ENCODE measurements at regions not wholly inside any gene's neighbourhood (a gene's known extent, or its start where the extent isn't known, plus 50 kb on each side); places are given as distances from the start of the nearest gene placed in this dataset.
"Not testable (repeated sequence)": the region's sequence is repeated elsewhere in the genome, so short reads cannot be mapped to it uniquely, and the experiment has no call there.

DNA sequence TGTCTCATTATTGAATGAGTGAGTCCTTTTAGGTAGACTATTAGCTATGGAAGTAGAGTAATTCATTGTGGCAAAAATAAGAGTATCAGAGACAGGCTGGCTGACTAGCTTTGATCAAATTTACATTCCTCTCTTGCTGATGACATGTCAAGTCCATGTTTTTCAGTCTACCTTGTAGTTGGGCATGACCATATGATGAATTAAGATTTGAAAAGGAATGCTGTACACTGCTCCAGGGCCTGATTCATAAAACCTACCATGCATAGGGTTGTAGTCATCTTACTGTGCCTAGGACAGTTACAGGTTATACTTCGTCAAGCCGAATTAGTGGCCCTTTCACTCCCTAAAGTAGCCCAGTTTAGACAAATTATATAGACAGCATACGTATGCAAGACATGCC lies 545.7 kb upstream of the MIS18BP1 start:
- Histone ChIP-seq H3K36me3 (replicated peaks in 1 of 2; ENCODE audit: control insufficient read depth in 1 of 2, insufficient read depth in 2 of 2, low read length in 2 of 2) (no peaks in the 10 kb centered on the region), H3K27me3 (ENCODE audit: control insufficient read depth in 2 of 2, insufficient read depth in 2 of 2, low read length in 2 of 2) (no peaks in the 10 kb centered on the region), H3K9me3 (replicated peaks in 1 of 2; ENCODE audit: control insufficient read depth in 1 of 2, insufficient read depth in 1 of 2, low read length in 2 of 2) (peaks cover 6 to 9% of the 10 kb centered on the region in 2 donors), H2AFZ (ENCODE audit: insufficient read depth, low read depth, low read length, poor library complexity, severe bottlenecking) (no peak overlapping the region), H3K9ac (ENCODE audit: insufficient read depth, low read length, poor library complexity, severe bottlenecking) (no peak overlapping the region), H3K4me2 (replicated peaks; ENCODE audit: extremely low read depth, low read length, poor library complexity, severe bottlenecking) (no peak overlapping the region), H3K4me3 (replicated peaks in 1 of 3; ENCODE audit: low read depth in 2 of 3, low read length in 3 of 3) (no peak overlapping the region), H4K20me1 (ENCODE audit: insufficient read depth, low read length) (no peaks in the 10 kb centered on the region), H3K27ac (ENCODE audit: low read depth in 1 of 2, low read length in 2 of 2) (no peak overlapping the region), H3K4me1 (ENCODE audit: control insufficient read depth in 1 of 2, insufficient read depth in 2 of 2, low read length in 2 of 2) (no peaks in the 10 kb centered on the region), H3K79me2 (ENCODE audit: insufficient read depth, low read length) (no peaks in the 10 kb centered on the region)
- TF ChIP-seq, protein P1, sequence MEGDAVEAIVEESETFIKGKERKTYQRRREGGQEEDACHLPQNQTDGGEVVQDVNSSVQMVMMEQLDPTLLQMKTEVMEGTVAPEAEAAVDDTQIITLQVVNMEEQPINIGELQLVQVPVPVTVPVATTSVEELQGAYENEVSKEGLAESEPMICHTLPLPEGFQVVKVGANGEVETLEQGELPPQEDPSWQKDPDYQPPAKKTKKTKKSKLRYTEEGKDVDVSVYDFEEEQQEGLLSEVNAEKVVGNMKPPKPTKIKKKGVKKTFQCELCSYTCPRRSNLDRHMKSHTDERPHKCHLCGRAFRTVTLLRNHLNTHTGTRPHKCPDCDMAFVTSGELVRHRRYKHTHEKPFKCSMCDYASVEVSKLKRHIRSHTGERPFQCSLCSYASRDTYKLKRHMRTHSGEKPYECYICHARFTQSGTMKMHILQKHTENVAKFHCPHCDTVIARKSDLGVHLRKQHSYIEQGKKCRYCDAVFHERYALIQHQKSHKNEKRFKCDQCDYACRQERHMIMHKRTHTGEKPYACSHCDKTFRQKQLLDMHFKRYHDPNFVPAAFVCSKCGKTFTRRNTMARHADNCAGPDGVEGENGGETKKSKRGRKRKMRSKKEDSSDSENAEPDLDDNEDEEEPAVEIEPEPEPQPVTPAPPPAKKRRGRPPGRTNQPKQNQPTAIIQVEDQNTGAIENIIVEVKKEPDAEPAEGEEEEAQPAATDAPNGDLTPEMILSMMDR (IDR thresholded peaks at IDR 0.05), result no peak
- no peak overlapping the region for H3K4me3 Mint-ChIP-seq
- no peaks in the 10 kb centered on the region for H3K27me3 Mint-ChIP-seq (ENCODE audit: low read depth in 3 of 3)
- no peak for DNase-seq
- no peak overlapping the region for H3K27ac Mint-ChIP-seq
- intact Hi-C loops (cut with micrococcal nuclease), result no loop called here
- no peaks in the 10 kb centered on the region for H3K4me1 Mint-ChIP-seq
- no peaks in the 10 kb centered on the region for H3K36me3 Mint-ChIP-seq
- 94% methylated on average over 3 of the region's 3 CpGs for WGBS (ENCODE audit: insufficient coverage)
- peaks cover 0 to 10% (median 3%) of the 10 kb centered on the region in 7 donors for H3K9me3 Mint-ChIP-seq

DNA sequence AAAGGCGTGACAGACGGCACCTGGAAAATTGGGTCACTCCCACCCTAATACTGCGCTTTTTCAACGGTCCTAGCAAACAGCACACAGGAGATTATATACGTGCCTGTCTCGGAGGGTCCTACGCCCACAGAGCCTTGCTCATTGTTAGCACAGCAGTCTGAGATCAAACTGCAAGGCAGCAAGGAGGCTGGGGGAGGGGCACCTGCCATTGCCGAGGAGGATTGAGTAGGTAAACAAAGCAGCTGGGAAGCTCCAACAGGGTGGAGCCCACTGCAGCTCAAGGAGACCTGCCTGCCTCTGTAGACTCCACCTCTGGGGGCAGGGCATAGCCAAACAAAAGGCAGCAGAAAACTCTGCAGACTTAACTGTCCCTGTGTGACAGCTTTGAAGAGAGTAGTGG lies 543.0 kb upstream of the MIS18BP1 start:
- not testable (repeated sequence) for H3K4me3 ChIP-seq (replicated peaks in 1 of 3; ENCODE audit: low read depth in 2 of 3, low read length in 3 of 3)

More for the DNA sequence above, 543.0 kb upstream of the MIS18BP1 start:
- H3K36me3 ChIP-seq (replicated peaks in 1 of 2; ENCODE audit: control insufficient read depth in 1 of 2, insufficient read depth in 2 of 2, low read length in 2 of 2); H3K9ac ChIP-seq (ENCODE audit: insufficient read depth, low read length, poor library complexity, severe bottlenecking); intact Hi-C loops (cut with micrococcal nuclease); H3K4me1 ChIP-seq (ENCODE audit: control insufficient read depth in 1 of 2, insufficient read depth in 2 of 2, low read length in 2 of 2); H3K27ac Mint-ChIP-seq; H3K4me1 Mint-ChIP-seq; H3K79me2 ChIP-seq (ENCODE audit: insufficient read depth, low read length); H3K4me2 ChIP-seq (replicated peaks; ENCODE audit: extremely low read depth, low read length, poor library complexity, severe bottlenecking); H3K9me3 ChIP-seq (replicated peaks in 1 of 2; ENCODE audit: control insufficient read depth in 1 of 2, insufficient read depth in 1 of 2, low read length in 2 of 2); H3K27ac ChIP-seq (ENCODE audit: low read depth in 1 of 2, low read length in 2 of 2); H3K36me3 Mint-ChIP-seq; H3K9me3 Mint-ChIP-seq; H3K27me3 ChIP-seq (ENCODE audit: control insufficient read depth in 2 of 2, insufficient read depth in 2 of 2, low read length in 2 of 2); H3K27me3 Mint-ChIP-seq (ENCODE audit: low read depth in 3 of 3); DNase-seq; H4K20me1 ChIP-seq (ENCODE audit: insufficient read depth, low read length); H3K4me3 Mint-ChIP-seq; H2AFZ ChIP-seq (ENCODE audit: insufficient read depth, low read depth, low read length, poor library complexity, severe bottlenecking): not testable (repeated sequence)
- 97% methylated on average over 8 of the region's 8 CpGs for WGBS (ENCODE audit: insufficient coverage)

Data from CD14-positive monocyte (primary cell).